Spleen (tissue), 11 donors: ENCODE measurements at regions not wholly inside any gene's neighbourhood (a gene's known extent, or its start where the extent isn't known, plus 50 kb on each side); places are given as distances from the start of the nearest gene placed in this dataset.

ENCODE experiments used
- DNase-seq: peaks from one replicate; pipeline ENCODE4 v3.0.0-alpha.2; 2020
- H3K27ac ChIP-seq, 8 donors: fragments of 200-600 bp; sonication (generic) in 7 of 8; 1 replicate in 4 of 8; 2 replicates in 4 of 8; pipeline versions ENCODE4 v1.5.0 to v1.8.0; 2016 to 2021; ENCODE audit warnings: inconsistent platforms in 4 of 8, mild to moderate bottlenecking in 4 of 8, moderate library complexity in 1 of 8
- H3K27me3 ChIP-seq, 7 donors: fragments of 200-600 bp; sonication (generic) in 6 of 7; replicated peaks in 1 of 7; 1 replicate in 4 of 7; 2 replicates in 3 of 7; pipeline versions ENCODE4 v1.5.0 to v1.8.0; 2016 to 2021; ENCODE audit warnings: inconsistent platforms in 3 of 7, mild to moderate bottlenecking in 1 of 7
- H3K36me3 ChIP-seq, 6 donors: fragments of 200-600 bp; sonication (generic) in 5 of 6; 1 replicate in 4 of 6; 2 replicates in 2 of 6; pipeline versions ENCODE4 v1.5.0 to v1.8.0; 2016 to 2021; ENCODE audit warnings: inconsistent platforms in 2 of 6
- H3K4me1 ChIP-seq, 6 donors: fragments of 200-600 bp; sonication (generic) in 5 of 6; 1 replicate in 3 of 6; 2 replicates in 3 of 6; pipeline versions ENCODE4 v1.5.0 to v1.8.0; 2016 to 2021; ENCODE audit warnings: inconsistent platforms in 3 of 6
- H3K4me3 ChIP-seq, 8 donors: fragments of 200-600 bp; sonication (generic) in 7 of 8; 1 replicate in 4 of 8; 2 replicates in 4 of 8; pipeline versions ENCODE4 v1.5.0 to v1.8.0; 2016 to 2021; ENCODE audit warnings: inconsistent platforms in 4 of 8, mild to moderate bottlenecking in 4 of 8, moderate library complexity in 2 of 8
- H3K9me3 ChIP-seq, 8 donors: fragments of 200-600 bp; sonication (generic) in 7 of 8; 1 replicate in 4 of 8; 2 replicates in 4 of 8; pipeline versions ENCODE4 v1.5.0 to v1.8.0; 2016 to 2021; ENCODE audit warnings: inconsistent platforms in 4 of 8
- CTCF ChIP-seq, 11 experiments: fragments of 200-600 bp in 7 of 11; fragments of 450-650 bp in 4 of 11; sonication (generic) in 4 of 11; IDR thresholded peaks in 8 of 11; conservative IDR thresholded peaks in 3 of 11; 1 replicate in 7 of 11; 2 replicates in 4 of 11; pipeline versions ENCODE4 v1.4.0 to v1.8.0; 2016 to 2021; ENCODE audit warnings: antibody characterized with exemption in 11 of 11, inconsistent platforms in 4 of 11, mild to moderate bottlenecking in 1 of 11
- POLR2A ChIP-seq, 3 donors: fragments of 450-650 bp; IDR thresholded peaks; one replicate each; pipeline ENCODE4 v1.5.1; 2017; ENCODE audit warnings: antibody characterized with exemption in 3 of 3, mild to moderate bottlenecking in 1 of 3
- POLR2AphosphoS5 ChIP-seq, 3 donors: sonication (generic); formaldehyde crosslinking; IDR thresholded peaks; one replicate each; pipeline ENCODE4 v1.5.1; 2017; ENCODE audit warnings: antibody characterized with exemption in 3 of 3
- WGBS, 5 donors: extraction: QIAGEN DNeasy Blood & Tissue Kit in 3 of 5; methylation state at CpG; one replicate each; pipeline versions ENCODE4 v1.1.5 to v1.1.7; 2013 to 2018; 5-methylcytosine and 5-hydroxymethylcytosine counted together
- intact Hi-C: fragments of 100-400 bp; cut with DNase I; formaldehyde crosslinking; loops from one replicate; pipeline ENCODE4 v1.15.0; 2023; ENCODE audit warnings: low total_unique reads
- donor health status: healthy with polysubstance abuse.
- donor health status: DM: no; HTN: no; CAD: no; lungs with moderate emphysema.
- donor health status: DM: no; HTN: no; CAD: no.
- donor health status: Bipolar disorder and iron deficiency.
- donor health status: healthy.
- donor health status: DM: no; HTN: no; CAD: no.
- donor health status: DM: yes; HTN: yes; CAD: no.

GRCh38 chr13:22041741-22042140 lies 370.9 kb downstream of the FGF9 start:
- Histone ChIP-seq H3K9me3 (peaks cover 0 to 18% (median 6%) of the 10 kb centered on the region in 8 donors), H3K27ac (no peak overlapping the region), H3K27me3 (no peaks in the 10 kb centered on the region), H3K4me3 (no peak overlapping the region), H3K4me1 (no peaks in the 10 kb centered on the region), H3K36me3 (no peaks in the 10 kb centered on the region)
- intact Hi-C loops: no loop called here
- TF ChIP-seq POLR2AphosphoS5 (IDR thresholded peaks at IDR 0.05) (no peak), CTCF (IDR thresholded peaks at IDR 0.05 in 8 of 11, conservative IDR thresholded peaks at IDR 0.05 in 3 of 11) (no peak), POLR2A (IDR thresholded peaks at IDR 0.05) (no peak)
- 79 to 90% (median 85%) methylated on average over 2 of the region's 2 CpGs for WGBS, 5 donors
- no peak for DNase-seq

GRCh38 chr13:22047082-22047784 lies 376.4 kb downstream of the FGF9 start:
- WGBS, 5 donors: 76 to 97% (median 89%) methylated on average over 2 of the region's 2 CpGs
- intact Hi-C loops: no loop called here
- no peak for DNase-seq

GRCh38 chr13:22047785-22048104 lies 376.9 kb downstream of the FGF9 start:
- intact Hi-C loops: no loop called here
- WGBS, 5 donors: 88 to 92% (median 89%) methylated on average over 6 of the region's 6 CpGs
- Histone ChIP-seq H3K36me3 (no peaks in the 10 kb centered on the region), H3K4me3 (no peak overlapping the region), H3K9me3 (peaks cover 0 to 3% (median 0%) of the 10 kb centered on the region in 8 donors), H3K27me3 (no peaks in the 10 kb centered on the region), H3K4me1 (no peaks in the 10 kb centered on the region), H3K27ac (no peak overlapping the region)
- TF ChIP-seq POLR2A (IDR thresholded peaks at IDR 0.05) (no peak), CTCF (IDR thresholded peaks at IDR 0.05 in 8 of 11, conservative IDR thresholded peaks at IDR 0.05 in 3 of 11) (no peak), POLR2AphosphoS5 (IDR thresholded peaks at IDR 0.05) (no peak)
- no peak for DNase-seq

More at GRCh38 chr13:22047082-22047784, 376.4 kb downstream of the FGF9 start:
- no peak overlapping the region for H3K4me3 ChIP-seq
- no peaks in the 10 kb centered on the region for H3K36me3 ChIP-seq
- peaks cover 0 to 7% (median 3%) of the 10 kb centered on the region in 8 donors for H3K9me3 ChIP-seq
- TF ChIP-seq POLR2AphosphoS5 (IDR thresholded peaks at IDR 0.05): no peak
- no peak for TF ChIP-seq POLR2A (IDR thresholded peaks at IDR 0.05)
- no peak for TF ChIP-seq CTCF (IDR thresholded peaks at IDR 0.05 in 8 of 11, conservative IDR thresholded peaks at IDR 0.05 in 3 of 11)
- no peaks in the 10 kb centered on the region for H3K4me1 ChIP-seq
- H3K27me3 ChIP-seq: no peaks in the 10 kb centered on the region
- H3K27ac ChIP-seq: no peak overlapping the region

GRCh38 chr13:22049384-22049783 lies 378.5 kb downstream of the FGF9 start:
- Histone ChIP-seq H3K27me3 (no peaks in the 10 kb centered on the region), H3K27ac (no peak overlapping the region), H3K4me1 (no peaks in the 10 kb centered on the region), H3K9me3 (no peaks in the 10 kb centered on the region), H3K36me3 (no peaks in the 10 kb centered on the region), H3K4me3 (no peak overlapping the region)
- intact Hi-C loops: no loop called here
- no peak for TF ChIP-seq POLR2A (IDR thresholded peaks at IDR 0.05)
- 62 to 80% (median 79%) methylated on average over 2 of the region's 2 CpGs for WGBS, 5 donors
- no peak for DNase-seq
